Astrocyte (in vitro differentiated cells and primary cell): ENCODE measurements at regions not wholly inside any gene's neighbourhood (a gene's known extent, or its start where the extent isn't known, plus 50 kb on each side); places are given as distances from the start of the nearest gene placed in this dataset.

Source experiments
- EZH2 ChIP-seq: IDR thresholded peaks from 2 replicates; pipeline ENCODE4 v1.6.1; 2012; ENCODE audit warnings: mild to moderate bottlenecking, low read length, inconsistent platforms; ENCODE audit not compliant: insufficient read depth
- TF ChIP-seq, protein P1 (sequence below): IDR thresholded peaks from 2 replicates; pipeline ENCODE4 v1.5.1; 2011; ENCODE audit warnings: low read depth, mild to moderate bottlenecking, inconsistent platforms, low read length, moderate library complexity; ENCODE audit not compliant: insufficient read depth

DNA sequence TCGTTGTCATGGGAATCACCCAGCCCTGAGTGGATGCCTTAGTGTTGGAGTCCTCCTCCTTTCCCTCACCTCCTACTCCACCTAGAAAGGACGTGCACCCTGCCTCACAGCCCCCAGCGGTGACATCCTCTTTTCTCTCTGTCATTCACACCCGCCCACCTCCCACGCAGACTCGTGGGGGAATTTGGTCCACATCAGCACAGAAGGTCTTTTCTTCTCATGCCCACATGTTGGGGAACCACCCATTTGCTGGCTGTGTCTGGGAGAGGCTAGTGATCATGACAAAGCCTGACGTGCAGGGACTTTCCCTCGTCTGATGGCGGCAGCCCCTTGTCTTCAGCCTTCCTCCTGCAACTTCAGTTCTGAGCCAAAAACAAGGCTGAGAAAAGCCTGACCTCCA lies 96.0 kb upstream of the CNKSR3 start:
- TF ChIP-seq, protein P1, sequence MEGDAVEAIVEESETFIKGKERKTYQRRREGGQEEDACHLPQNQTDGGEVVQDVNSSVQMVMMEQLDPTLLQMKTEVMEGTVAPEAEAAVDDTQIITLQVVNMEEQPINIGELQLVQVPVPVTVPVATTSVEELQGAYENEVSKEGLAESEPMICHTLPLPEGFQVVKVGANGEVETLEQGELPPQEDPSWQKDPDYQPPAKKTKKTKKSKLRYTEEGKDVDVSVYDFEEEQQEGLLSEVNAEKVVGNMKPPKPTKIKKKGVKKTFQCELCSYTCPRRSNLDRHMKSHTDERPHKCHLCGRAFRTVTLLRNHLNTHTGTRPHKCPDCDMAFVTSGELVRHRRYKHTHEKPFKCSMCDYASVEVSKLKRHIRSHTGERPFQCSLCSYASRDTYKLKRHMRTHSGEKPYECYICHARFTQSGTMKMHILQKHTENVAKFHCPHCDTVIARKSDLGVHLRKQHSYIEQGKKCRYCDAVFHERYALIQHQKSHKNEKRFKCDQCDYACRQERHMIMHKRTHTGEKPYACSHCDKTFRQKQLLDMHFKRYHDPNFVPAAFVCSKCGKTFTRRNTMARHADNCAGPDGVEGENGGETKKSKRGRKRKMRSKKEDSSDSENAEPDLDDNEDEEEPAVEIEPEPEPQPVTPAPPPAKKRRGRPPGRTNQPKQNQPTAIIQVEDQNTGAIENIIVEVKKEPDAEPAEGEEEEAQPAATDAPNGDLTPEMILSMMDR, result no peak
- TF ChIP-seq EZH2, result no peak
